Chondrocyte (in vitro differentiated cells): ENCODE measurements at regions not wholly inside any gene's neighbourhood (a gene's known extent, or its start where the extent isn't known, plus 50 kb on each side); places are given as distances from the start of the nearest gene placed in this dataset.

Experiments
- DNase-seq: peaks from one replicate; pipeline ENCODE4 v3.0.0; 2021; ENCODE audit warnings: mixed read lengths, low spot score
- H3K27ac Mint-ChIP-seq: one replicate; pipeline ENCODE4 v1.8.0; 2021; ENCODE audit warnings: mild to moderate bottlenecking, moderate library complexity, mixed read lengths; ENCODE audit not compliant: unreplicated experiment
- H3K27me3 Mint-ChIP-seq: 2 replicates; pipeline ENCODE4 v1.8.0; 2021; ENCODE audit warnings: low read depth, mixed read lengths
- H3K36me3 Mint-ChIP-seq: 2 replicates; pipeline ENCODE4 v1.8.0; 2021; ENCODE audit warnings: low read depth, mixed read lengths
- H3K4me1 Mint-ChIP-seq: 2 replicates; pipeline ENCODE4 v1.8.0; 2021; ENCODE audit warnings: low read depth, mild to moderate bottlenecking, mixed read lengths
- H3K4me3 Mint-ChIP-seq: one replicate; pipeline ENCODE4 v1.8.0; 2021; ENCODE audit warnings: mild to moderate bottlenecking, moderate library complexity, mixed read lengths; ENCODE audit not compliant: unreplicated experiment
- H3K9me3 Mint-ChIP-seq: 2 replicates; pipeline ENCODE4 v1.8.0; 2021; ENCODE audit warnings: low read depth, mixed read lengths
- CTCF ChIP-seq: fragments of 200-600 bp; sonication (generic); IDR thresholded peaks from 2 replicates; pipeline ENCODE4 v1.5.0; 2021; ENCODE audit warnings: antibody characterized with exemption, mild to moderate bottlenecking, moderate library complexity

GRCh38 chr4:64870558-64870957, 461.3 kb upstream of the TECRL start:
- Mint-ChIP-seq H3K4me3 (no peak overlapping the region), H3K27ac (no peak overlapping the region), H3K4me1 (no peaks in the 10 kb centered on the region), H3K36me3 (no peaks in the 10 kb centered on the region), H3K9me3 (peaks cover 8% of the 10 kb centered on the region), H3K27me3 (no peaks in the 10 kb centered on the region)
- no peak for DNase-seq
- TF ChIP-seq CTCF, result no peak

- H3K36me3 Mint-ChIP-seq, result no peaks in the 10 kb centered on the region
- no peak for DNase-seq
- no peak for TF ChIP-seq CTCF
- no peaks in the 10 kb centered on the region for H3K4me1 Mint-ChIP-seq
- H3K27ac Mint-ChIP-seq, result no peak overlapping the region
- H3K9me3 Mint-ChIP-seq, result no peaks in the 10 kb centered on the region
- no peak overlapping the region for H3K4me3 Mint-ChIP-seq
- H3K27me3 Mint-ChIP-seq, result no peaks in the 10 kb centered on the region
Measured at GRCh38 chr4:64857815-64858214, 448.6 kb upstream of the TECRL start.

- no peak for TF ChIP-seq CTCF
- H3K4me1 Mint-ChIP-seq, result no peaks in the 10 kb centered on the region
- DNase-seq, result no peak
- H3K27me3 Mint-ChIP-seq, result no peaks in the 10 kb centered on the region
- H3K9me3 Mint-ChIP-seq, result no peaks in the 10 kb centered on the region
- H3K27ac Mint-ChIP-seq, result no peak overlapping the region
- H3K36me3 Mint-ChIP-seq, result no peaks in the 10 kb centered on the region
- H3K4me3 Mint-ChIP-seq, result no peak overlapping the region
Measured at GRCh38 chr4:64857198-64857597, 447.9 kb upstream of the TECRL start.

GRCh38 chr4:64846417-64846816, 437.2 kb upstream of the TECRL start:
- no peak overlapping the region for H3K27ac Mint-ChIP-seq

GRCh38 chr4:64829749-64830148, 420.5 kb upstream of the TECRL start:
- H3K36me3 Mint-ChIP-seq, result no peaks in the 10 kb centered on the region
- peaks cover 8% of the 10 kb centered on the region for H3K9me3 Mint-ChIP-seq
- no peak overlapping the region for H3K4me3 Mint-ChIP-seq
- peaks cover 2% of the 10 kb centered on the region for H3K27me3 Mint-ChIP-seq
- DNase-seq, result no peak
- TF ChIP-seq CTCF, result no peak
- H3K4me1 Mint-ChIP-seq, result no peaks in the 10 kb centered on the region
- H3K27ac Mint-ChIP-seq, result no peak overlapping the region

More at GRCh38 chr4:64846417-64846816, 437.2 kb upstream of the TECRL start:
- DNase-seq, result no peak
- Mint-ChIP-seq H3K36me3 (no peaks in the 10 kb centered on the region), H3K27me3 (no peaks in the 10 kb centered on the region), H3K4me1 (no peaks in the 10 kb centered on the region), H3K9me3 (peaks cover 2% of the 10 kb centered on the region), H3K4me3 (no peak overlapping the region)
- no peak for TF ChIP-seq CTCF
